DND-41 (cell line): ENCODE measurements at regions not wholly inside any gene's neighbourhood (a gene's known extent, or its start where the extent isn't known, plus 50 kb on each side); places are given as distances from the start of the nearest gene placed in this dataset.
"Not testable (repeated sequence)": the region's sequence is repeated elsewhere in the genome, so short reads cannot be mapped to it uniquely, and the experiment has no call there.

Source experiments
- ATAC-seq: fragments of 200-7000 bp; cut with Tn5 transposase; 3 replicates; pipeline ENCODE4 v1.9.1; 2021; ENCODE audit warnings: low read depth; ENCODE audit not compliant: insufficient read depth
- DNase-seq: peaks from one replicate; pipeline ENCODE4 v3.0.0-alpha.2; 2020
- H2AFZ ChIP-seq: 2 replicates; pipeline ENCODE4 v1.6.0; 2012; ENCODE audit warnings: low read depth, low read length
- H3K27ac ChIP-seq: 2 replicates; pipeline ENCODE4 v1.5.1; 2012; ENCODE audit warnings: low read length, inconsistent platforms
- H3K27me3 ChIP-seq: fragments of 200-600 bp; sonication (generic); 2 replicates; pipeline ENCODE4 v1.6.0; 2012; ENCODE audit warnings: low read length, mild to moderate bottlenecking, inconsistent platforms; ENCODE audit not compliant: insufficient read depth, poor library complexity
- H3K36me3 ChIP-seq: 2 replicates; pipeline ENCODE4 v1.5.1; 2012; ENCODE audit warnings: low read length, inconsistent platforms; ENCODE audit not compliant: insufficient read depth
- H3K4me1 ChIP-seq: 2 replicates; pipeline ENCODE4 v1.5.1; 2012; ENCODE audit warnings: mild to moderate bottlenecking, low read length; ENCODE audit not compliant: insufficient read depth
- H3K4me2 ChIP-seq: 2 replicates; pipeline ENCODE4 v1.6.0; 2012; ENCODE audit warnings: mild to moderate bottlenecking, moderate library complexity, low read length, inconsistent platforms; ENCODE audit not compliant: insufficient read depth
- H3K4me3 ChIP-seq, 2 experiments: fragments of 200-600 bp in 1 of 2; shearing (Covaris generic) in 1 of 2; 2 replicates each; pipeline ENCODE4 v1.5.1; 2012 to 2016; ENCODE audit warnings: inconsistent platforms in 2 of 2, low read length in 2 of 2, mild to moderate bottlenecking in 2 of 2, low read depth in 1 of 2, moderate library complexity in 1 of 2
- H3K79me2 ChIP-seq: 2 replicates; pipeline ENCODE4 v1.6.0; 2012; ENCODE audit warnings: low read length, inconsistent platforms; ENCODE audit not compliant: insufficient read depth
- H3K9ac ChIP-seq: 2 replicates; pipeline ENCODE4 v1.6.0; 2012; ENCODE audit warnings: low read depth, mild to moderate bottlenecking, inconsistent platforms, low read length, moderate library complexity
- H3K9me3 ChIP-seq: 2 replicates; pipeline ENCODE4 v1.5.1; 2012; ENCODE audit warnings: low read length, moderate library complexity, mild to moderate bottlenecking, inconsistent platforms; ENCODE audit not compliant: insufficient read depth, severe bottlenecking
- H4K20me1 ChIP-seq: 2 replicates; pipeline ENCODE4 v1.6.0; 2012; ENCODE audit warnings: low read length; ENCODE audit not compliant: insufficient read depth
- CTCF ChIP-seq: IDR thresholded peaks from 2 replicates; pipeline ENCODE4 v1.5.1; 2012; ENCODE audit warnings: borderline replicate concordance, low read length, moderate library complexity, mild to moderate bottlenecking; ENCODE audit not compliant: poor library complexity, severe bottlenecking; ENCODE audit errors: extremely low read depth
- EZH2 ChIP-seq: IDR thresholded peaks from 3 replicates; pipeline ENCODE4 v1.6.1; 2012; ENCODE audit warnings: borderline replicate concordance, low read depth, mild to moderate bottlenecking, moderate library complexity, low read length, inconsistent platforms; ENCODE audit not compliant: severe bottlenecking

GRCh38 chr9:89946741-89947140, 341.9 kb downstream of the GADD45G start:
- ATAC-seq (no peak), DNase-seq (no peak)
- H2AFZ ChIP-seq: no peak overlapping the region
- no peaks in the 10 kb centered on the region for H4K20me1 ChIP-seq
- peaks cover 3% of the 10 kb centered on the region for H3K27me3 ChIP-seq
- H3K4me2 ChIP-seq: no peak overlapping the region
- H3K9me3 ChIP-seq: no peaks in the 10 kb centered on the region
- H3K36me3 ChIP-seq: no peaks in the 10 kb centered on the region
- no peak overlapping the region for H3K27ac ChIP-seq
- no peak overlapping the region for H3K4me3 ChIP-seq
- H3K9ac ChIP-seq: no peak overlapping the region
- H3K79me2 ChIP-seq: no peaks in the 10 kb centered on the region
- TF ChIP-seq EZH2 (no peak), CTCF (no peak)
- H3K4me1 ChIP-seq: no peaks in the 10 kb centered on the region

GRCh38 chr9:89949111-89949510, 344.3 kb downstream of the GADD45G start:
- H3K27me3 ChIP-seq: no peaks in the 10 kb centered on the region
- H3K9me3 ChIP-seq: no peaks in the 10 kb centered on the region
- no peak for ATAC-seq
- no peak for DNase-seq
- H3K36me3 ChIP-seq: no peaks in the 10 kb centered on the region
- no peak for TF ChIP-seq CTCF
- TF ChIP-seq EZH2: no peak
- H3K9ac ChIP-seq: no peak overlapping the region
- H2AFZ ChIP-seq: no peak overlapping the region
- H3K27ac ChIP-seq: no peak overlapping the region
- no peaks in the 10 kb centered on the region for H3K4me1 ChIP-seq
- H4K20me1 ChIP-seq: no peaks in the 10 kb centered on the region
- no peaks in the 10 kb centered on the region for H3K79me2 ChIP-seq
- H3K4me3 ChIP-seq: no peak overlapping the region
- H3K4me2 ChIP-seq: no peak overlapping the region

GRCh38 chr9:89951675-89952074, 346.9 kb downstream of the GADD45G start:
- H3K27ac ChIP-seq: no peak overlapping the region
- no peak for ATAC-seq
- H3K4me1 ChIP-seq: no peaks in the 10 kb centered on the region
- no peak overlapping the region for H2AFZ ChIP-seq
- H3K36me3 ChIP-seq: no peaks in the 10 kb centered on the region
- no peak for TF ChIP-seq CTCF
- TF ChIP-seq EZH2: no peak
- H4K20me1 ChIP-seq: no peaks in the 10 kb centered on the region
- no peaks in the 10 kb centered on the region for H3K27me3 ChIP-seq
- DNase-seq: no peak
- H3K9ac ChIP-seq: no peak overlapping the region
- no peak overlapping the region for H3K4me2 ChIP-seq
- no peak overlapping the region for H3K4me3 ChIP-seq
- no peaks in the 10 kb centered on the region for H3K79me2 ChIP-seq
- H3K9me3 ChIP-seq: no peaks in the 10 kb centered on the region

- no peak for DNase-seq
- Histone ChIP-seq H3K9ac (no peak overlapping the region), H3K4me3 (no peak overlapping the region), H3K27ac (no peak overlapping the region), H3K36me3 (no peaks in the 10 kb centered on the region), H3K4me2 (no peak overlapping the region), H2AFZ (no peak overlapping the region), H3K27me3 (no peaks in the 10 kb centered on the region), H3K4me1 (no peaks in the 10 kb centered on the region), H3K79me2 (no peaks in the 10 kb centered on the region), H3K9me3 (no peaks in the 10 kb centered on the region), H4K20me1 (no peaks in the 10 kb centered on the region)
- TF ChIP-seq CTCF (no peak), EZH2 (no peak)
- ATAC-seq: no peak
These were observed 347.6 kb downstream of the GADD45G start for GRCh38 chr9:89952401-89952800.

- ATAC-seq, H3K36me3 ChIP-seq, H2AFZ ChIP-seq, H3K9me3 ChIP-seq, H4K20me1 ChIP-seq, H3K4me1 ChIP-seq, DNase-seq, H3K79me2 ChIP-seq, H3K4me3 ChIP-seq, H3K27ac ChIP-seq, H3K4me2 ChIP-seq, H3K27me3 ChIP-seq, H3K9ac ChIP-seq: not testable (repeated sequence)
These were observed 348.5 kb downstream of the GADD45G start for GRCh38 chr9:89953263-89953662.
